ENCODE measurements at regions not wholly inside any gene's neighbourhood (a gene's known extent, or its start where the extent isn't known, plus 50 kb on each side); places are given as distances from the start of the nearest gene placed in this dataset.

DNA sequence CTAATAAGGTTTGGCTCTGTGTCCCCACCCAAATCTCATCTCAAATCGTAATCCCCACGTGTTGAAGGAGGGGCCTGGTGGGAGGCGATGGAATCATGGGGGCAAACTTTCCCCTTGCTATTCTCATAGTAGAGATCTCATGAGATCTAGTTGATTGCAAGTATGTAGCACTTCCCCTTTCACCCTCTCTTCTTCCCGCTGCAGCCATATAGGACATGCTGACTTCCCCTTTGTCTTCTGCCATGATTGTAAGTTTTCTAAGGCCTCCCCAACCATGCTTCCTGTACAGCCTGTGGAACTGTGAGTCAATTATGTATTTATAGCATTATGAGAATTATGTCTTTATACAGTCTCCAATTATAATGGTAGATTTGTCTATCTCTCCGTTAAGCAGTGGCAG is 594.5 kb downstream of the ACTR3B start:
- TF ChIP-seq, protein P1, sequence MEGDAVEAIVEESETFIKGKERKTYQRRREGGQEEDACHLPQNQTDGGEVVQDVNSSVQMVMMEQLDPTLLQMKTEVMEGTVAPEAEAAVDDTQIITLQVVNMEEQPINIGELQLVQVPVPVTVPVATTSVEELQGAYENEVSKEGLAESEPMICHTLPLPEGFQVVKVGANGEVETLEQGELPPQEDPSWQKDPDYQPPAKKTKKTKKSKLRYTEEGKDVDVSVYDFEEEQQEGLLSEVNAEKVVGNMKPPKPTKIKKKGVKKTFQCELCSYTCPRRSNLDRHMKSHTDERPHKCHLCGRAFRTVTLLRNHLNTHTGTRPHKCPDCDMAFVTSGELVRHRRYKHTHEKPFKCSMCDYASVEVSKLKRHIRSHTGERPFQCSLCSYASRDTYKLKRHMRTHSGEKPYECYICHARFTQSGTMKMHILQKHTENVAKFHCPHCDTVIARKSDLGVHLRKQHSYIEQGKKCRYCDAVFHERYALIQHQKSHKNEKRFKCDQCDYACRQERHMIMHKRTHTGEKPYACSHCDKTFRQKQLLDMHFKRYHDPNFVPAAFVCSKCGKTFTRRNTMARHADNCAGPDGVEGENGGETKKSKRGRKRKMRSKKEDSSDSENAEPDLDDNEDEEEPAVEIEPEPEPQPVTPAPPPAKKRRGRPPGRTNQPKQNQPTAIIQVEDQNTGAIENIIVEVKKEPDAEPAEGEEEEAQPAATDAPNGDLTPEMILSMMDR (conservative IDR thresholded peaks at IDR 0.05 in 1 of 2, IDR thresholded peaks at IDR 0.05 in 1 of 2; ENCODE audit: extremely low read depth in 1 of 2, insufficient read depth in 1 of 2, low read depth in 1 of 2, low read length in 2 of 2), result no peak
- no peak for TF ChIP-seq EZH2 (IDR thresholded peaks at IDR 0.05; ENCODE audit: borderline replicate concordance, low read length)
